ENCODE measurements at regions not wholly inside any gene's neighbourhood (a gene's known extent, or its start where the extent isn't known, plus 50 kb on each side); places are given as distances from the start of the nearest gene placed in this dataset.
"Not testable (repeated sequence)": the region's sequence is repeated elsewhere in the genome, so short reads cannot be mapped to it uniquely, and the experiment has no call there.

- peak in 1 of 2 donors; percentile 76 for ATAC-seq
- intact Hi-C loops (cut with DNase I), result no loop called here
- DNase-seq, result no peak
Observed at GRCh38 chr13:80726868-80727267, 385.9 kb upstream of the SPRY2 start.

DNA sequence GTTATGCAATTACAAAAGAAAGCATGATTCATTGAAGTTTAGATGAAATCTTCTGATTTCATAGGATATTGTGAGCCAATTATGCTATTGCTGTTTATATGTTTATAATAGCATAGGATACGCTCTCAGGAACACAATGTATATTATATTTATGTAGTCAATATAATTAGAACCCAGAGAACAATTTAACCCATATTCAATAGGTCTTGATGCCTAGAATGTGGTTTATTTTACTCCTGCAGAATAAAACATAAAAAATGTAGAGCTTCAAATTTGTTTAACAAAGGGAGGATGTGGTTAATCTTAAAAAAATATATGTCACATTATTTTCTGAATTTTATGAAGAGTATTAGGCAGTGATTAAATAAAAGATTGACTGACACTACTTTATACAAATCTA lies 380.8 kb upstream of the SPRY2 start:
- intact Hi-C loops (cut with DNase I), result no loop called here
- ATAC-seq (no peak), DNase-seq (no peak)

- intact Hi-C loops (cut with DNase I), result no loop called here
- no peak for ATAC-seq
- DNase-seq, result no peak
Observed at GRCh38 chr13:80718970-80719369, 378.0 kb upstream of the SPRY2 start.

DNA sequence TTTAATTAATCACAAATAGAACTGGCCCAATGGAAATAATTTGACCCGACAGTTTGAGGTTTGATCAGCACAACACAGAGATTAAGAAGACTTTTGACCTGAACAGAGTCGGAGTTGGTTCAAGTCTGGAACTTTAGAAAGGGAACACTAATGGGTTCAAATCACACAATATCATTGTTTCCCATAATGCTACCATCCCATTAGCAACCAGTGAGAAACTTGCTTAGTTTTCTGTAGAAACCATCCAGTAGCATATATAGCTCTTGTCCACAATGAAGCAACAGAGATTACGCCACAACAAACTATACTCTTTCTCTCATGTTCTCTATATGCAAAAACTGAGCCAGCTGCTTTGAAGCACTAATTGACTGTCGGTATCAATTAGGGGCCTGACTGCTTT lies 376.9 kb upstream of the SPRY2 start:
- ATAC-seq, result no peak
- no peak for DNase-seq
- intact Hi-C loops (cut with DNase I), result no loop called here

DNA sequence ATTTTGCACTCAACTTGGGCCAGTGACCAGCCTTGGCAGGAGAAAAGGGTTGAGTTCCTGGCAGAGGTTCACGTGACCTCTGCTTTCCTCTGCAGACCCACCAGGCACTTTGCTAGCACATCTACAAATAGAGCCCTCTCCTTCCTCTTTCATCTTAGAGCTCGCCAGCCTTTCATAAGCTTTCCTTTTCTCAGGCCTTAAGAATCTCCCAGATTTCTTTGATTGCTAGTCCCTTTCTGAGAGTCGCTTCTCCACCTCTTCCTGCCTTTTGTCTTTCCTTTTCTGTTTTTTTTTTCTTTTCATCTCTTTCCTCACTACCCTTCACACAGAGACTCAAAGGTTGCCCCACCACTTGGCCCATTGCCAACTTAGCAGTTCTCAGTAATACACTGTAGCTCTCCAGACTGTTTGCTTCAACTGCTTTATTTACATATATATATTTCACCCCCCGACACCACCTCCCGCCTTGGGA lies 375.7 kb upstream of the SPRY2 start:
- intact Hi-C loops (cut with DNase I), result no loop called here
- ATAC-seq, result peak; percentile 80 to 85
- peak; percentile 49 for DNase-seq

DNA sequence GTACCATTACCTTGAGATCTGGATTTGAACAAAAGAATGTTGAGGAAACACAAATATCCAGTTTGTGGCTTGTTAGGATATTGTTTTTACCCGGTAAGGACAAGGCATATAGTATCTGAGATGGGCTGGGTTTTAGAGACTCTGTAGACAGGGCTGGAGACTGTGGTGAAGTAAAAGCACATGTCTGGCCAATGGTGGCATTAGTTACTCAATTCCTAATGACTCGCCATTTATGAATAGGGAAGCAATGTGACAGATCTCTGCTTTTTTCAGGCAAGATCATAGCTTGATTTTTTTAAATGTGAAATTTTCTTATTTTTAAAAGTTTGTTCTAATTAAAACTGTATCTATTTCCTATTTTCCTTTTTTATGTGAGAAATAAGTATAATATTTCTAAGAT lies 371.1 kb upstream of the SPRY2 start:
- DNase-seq (no peak), ATAC-seq (no peak)
- intact Hi-C loops (cut with DNase I), result no loop called here

DNA sequence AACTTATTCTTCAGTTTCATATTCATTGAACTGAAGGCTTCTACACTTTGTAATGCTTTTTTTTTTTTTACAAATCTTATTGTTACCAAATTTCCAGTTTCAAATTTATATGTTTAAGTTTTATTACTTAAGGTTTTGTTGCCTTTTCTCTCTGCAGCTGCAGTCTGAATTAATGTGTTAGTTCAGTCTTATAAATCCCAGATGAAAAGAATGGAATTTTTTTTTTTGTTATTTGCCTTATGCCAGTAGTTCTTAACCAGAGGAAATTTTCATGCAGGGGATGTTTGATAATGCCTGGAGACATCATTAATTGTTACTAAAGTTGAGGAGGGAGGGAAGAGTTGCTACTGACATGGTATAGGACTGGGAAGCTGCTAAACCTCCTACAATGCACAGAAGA lies 367.9 kb upstream of the SPRY2 start:
- intact Hi-C loops (cut with DNase I), result no loop called here
- DNase-seq, result no peak

GRCh38 chr13:80707000-80707983 lies 366.4 kb upstream of the SPRY2 start:
- no peak for ATAC-seq
- intact Hi-C loops (cut with DNase I), result no loop called here
- no peak for DNase-seq

More for the DNA sequence above, 367.9 kb upstream of the SPRY2 start:
- ATAC-seq, result no peak

DNA sequence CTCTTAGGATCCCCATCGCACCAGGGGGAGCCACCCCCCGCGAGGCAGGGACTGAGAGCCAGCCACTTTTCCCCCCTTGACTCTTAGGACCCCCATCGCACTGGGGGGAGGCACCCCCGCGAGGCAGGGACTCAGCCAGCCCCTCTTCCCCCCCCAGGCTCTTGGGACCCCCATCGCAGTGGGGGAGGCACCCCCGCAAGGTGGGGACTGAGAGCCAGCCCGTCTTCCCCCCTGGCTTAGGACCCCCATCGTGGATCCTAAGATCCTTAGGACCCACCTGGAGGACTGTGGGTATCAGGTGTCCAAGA lies 365.2 kb upstream of the SPRY2 start:
- no peak for ATAC-seq
- intact Hi-C loops (cut with DNase I), result no loop called here
- DNase-seq, result no peak

- intact Hi-C loops (cut with DNase I), result no loop called here
- no peak for ATAC-seq
- DNase-seq, result no peak
Observed at GRCh38 chr13:80705371-80706163, 364.6 kb upstream of the SPRY2 start.

DNA sequence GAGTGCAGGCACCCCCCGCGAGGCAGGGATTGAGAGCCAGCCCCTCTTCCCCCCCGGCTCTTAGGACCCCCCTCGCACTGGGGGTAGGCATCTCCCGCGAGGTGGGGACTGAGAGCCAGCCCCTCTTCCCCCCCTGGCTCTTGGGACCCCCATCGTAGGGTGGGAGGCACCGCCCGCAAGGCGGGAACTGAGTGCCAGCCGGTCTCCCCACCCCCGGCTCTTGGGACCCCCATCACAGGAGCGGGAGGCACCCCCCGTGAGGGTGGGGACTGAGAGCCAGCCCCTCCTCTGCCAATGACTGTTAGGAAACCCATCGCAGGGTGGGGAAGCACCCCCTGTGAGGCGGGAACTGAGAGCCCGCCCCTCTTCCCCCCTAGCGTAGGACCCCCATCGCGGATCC lies 363.4 kb upstream of the SPRY2 start:
- intact Hi-C loops (cut with DNase I), result no loop called here
- ATAC-seq, result no peak
- DNase-seq, result no peak

GRCh38 chr13:80695841-80696240 lies 354.9 kb upstream of the SPRY2 start:
- intact Hi-C loops (cut with DNase I), result no loop called here
- DNase-seq (no peak), ATAC-seq (no peak)

- DNase-seq; intact Hi-C loops (cut with DNase I); ATAC-seq: not testable (repeated sequence)
Observed at GRCh38 chr13:80691814-80692213, 350.9 kb upstream of the SPRY2 start.

DNA sequence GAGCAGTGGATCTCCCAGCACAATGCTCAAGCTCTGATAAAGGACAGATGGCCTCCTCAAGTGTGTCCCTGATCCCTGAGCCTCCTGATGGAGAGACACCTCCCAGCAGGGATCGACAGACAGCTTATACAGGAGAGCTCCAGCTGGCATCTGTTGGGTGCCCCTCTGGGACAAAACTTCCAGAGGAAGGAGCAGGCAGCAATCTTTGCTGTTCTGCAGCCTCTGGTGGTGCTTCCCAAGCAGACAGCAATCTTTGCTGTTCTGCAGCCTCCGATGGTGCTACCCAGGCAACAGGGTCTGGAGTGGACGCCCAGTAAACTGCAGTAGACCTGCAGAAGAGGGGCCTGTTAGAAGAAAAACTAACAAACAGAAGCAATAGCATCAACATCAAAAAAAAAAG lies 349.3 kb upstream of the SPRY2 start:
- no peak for DNase-seq
- intact Hi-C loops (cut with DNase I), result no loop called here
- ATAC-seq, result no peak

DNA sequence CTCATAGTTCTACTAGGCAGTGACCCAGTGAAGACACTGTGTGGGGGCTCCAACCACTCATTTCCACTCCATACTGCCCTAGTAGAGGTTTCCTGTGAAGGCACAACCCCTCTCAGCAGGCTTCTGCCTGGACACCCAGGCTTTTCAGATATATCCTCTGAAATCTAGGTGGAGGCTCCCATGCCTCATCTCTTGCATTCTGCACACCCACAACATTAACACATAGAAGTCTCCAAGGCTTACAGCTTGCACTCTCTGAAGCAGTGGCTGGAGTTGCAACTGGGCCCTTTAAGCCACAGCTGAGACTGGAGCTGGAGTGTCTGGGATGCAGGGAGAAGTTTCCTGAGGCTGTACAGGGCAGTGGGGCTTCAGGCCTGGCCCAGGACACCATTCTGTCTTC lies 347.7 kb upstream of the SPRY2 start:
- no peak for DNase-seq
- intact Hi-C loops (cut with DNase I), result no loop called here
- no peak for ATAC-seq

GRCh38 chr13:80685942-80686341 lies 345.0 kb upstream of the SPRY2 start:
- intact Hi-C loops (cut with DNase I), result no loop called here
- DNase-seq (no peak), ATAC-seq (no peak)

DNA sequence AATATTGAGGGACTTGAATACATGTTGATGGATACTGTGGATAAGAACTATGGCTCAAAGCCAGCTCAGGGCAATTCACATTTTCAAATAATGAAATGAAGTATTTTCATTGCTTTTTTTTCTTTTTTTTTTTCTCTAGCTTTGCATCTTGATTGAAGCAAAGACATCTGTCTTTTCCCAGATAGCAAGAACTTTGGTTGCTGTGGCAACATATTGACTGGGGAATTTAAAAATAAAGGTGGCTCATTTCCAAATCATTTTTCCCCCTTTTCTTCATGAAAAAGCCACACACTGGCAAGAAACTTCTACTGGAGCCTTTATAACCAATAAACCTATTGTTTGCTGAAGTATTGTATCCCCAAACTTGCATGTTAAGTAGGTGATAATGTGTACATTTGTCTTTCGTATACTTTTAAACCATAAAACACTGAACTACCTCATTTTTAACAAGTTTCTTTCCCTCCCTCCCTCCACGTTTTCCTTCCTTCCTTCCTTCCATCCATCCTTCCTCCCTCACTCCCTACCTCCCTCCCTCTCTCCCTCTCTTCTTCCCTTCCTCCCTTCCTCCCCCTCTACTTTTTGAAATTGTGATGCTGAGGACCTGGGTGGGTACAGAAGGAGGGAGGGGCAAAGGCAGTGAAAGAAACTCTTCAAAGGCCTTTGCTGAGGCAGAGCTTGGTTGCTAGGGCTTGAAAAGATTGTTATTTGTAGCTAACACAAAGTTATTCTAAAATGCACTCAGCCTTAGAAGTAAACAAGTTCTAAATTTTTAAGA lies 343.5 kb upstream of the SPRY2 start:
- no peak for DNase-seq
- intact Hi-C loops (cut with DNase I), result no loop called here
- no peak for ATAC-seq

- DNase-seq, result no peak
- intact Hi-C loops (cut with DNase I), result no loop called here
- no peak for ATAC-seq
Observed at GRCh38 chr13:80680786-80681366, 339.9 kb upstream of the SPRY2 start.

DNA sequence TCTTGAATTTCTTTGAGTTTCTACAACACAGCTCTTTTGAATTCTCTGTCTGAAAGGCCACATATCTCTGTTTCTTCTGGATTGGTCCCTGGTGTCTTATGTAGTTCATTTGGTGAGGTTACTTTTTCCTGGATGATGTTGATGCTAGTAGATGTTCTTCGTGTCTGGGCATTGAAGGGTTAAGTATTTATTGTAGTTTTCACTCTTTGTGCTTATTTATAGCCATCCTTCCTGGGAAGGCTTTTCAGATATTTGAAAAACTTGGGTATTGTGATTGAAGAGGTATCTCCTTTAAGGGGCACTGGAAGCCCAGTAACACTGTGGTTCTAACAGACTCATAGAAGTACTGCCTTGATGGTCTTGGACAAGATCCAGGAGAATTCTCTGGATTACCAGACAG lies 338.5 kb upstream of the SPRY2 start:
- DNase-seq, result no peak
- ATAC-seq, result no peak
- intact Hi-C loops (cut with DNase I), result no loop called here
